ENCODE measurements at regions not wholly inside any gene's neighbourhood (a gene's known extent, or its start where the extent isn't known, plus 50 kb on each side); places are given as distances from the start of the nearest gene placed in this dataset.

- Histone ChIP-seq H3K27me3 (no peaks in the 10 kb centered on the region), H3K4me1 (peaks cover 0 to 10% (median 0%) of the 10 kb centered on the region in 4 donors), H3K27ac (no peak overlapping the region), H3K9me3 (no peaks in the 10 kb centered on the region), H3K36me3 (no peaks in the 10 kb centered on the region), H3K4me3 (no peak overlapping the region)
- 37 to 48% methylated on average over 4 of the region's 4 CpGs for WGBS, 2 donors
- DNase-seq (ENCODE audit: low spot score in 2 of 2) = no peak
- TF ChIP-seq POLR2A (IDR thresholded peaks at IDR 0.05) (no peak), EP300 (IDR thresholded peaks at IDR 0.05) (no peak)
- TF ChIP-seq, protein P1, sequence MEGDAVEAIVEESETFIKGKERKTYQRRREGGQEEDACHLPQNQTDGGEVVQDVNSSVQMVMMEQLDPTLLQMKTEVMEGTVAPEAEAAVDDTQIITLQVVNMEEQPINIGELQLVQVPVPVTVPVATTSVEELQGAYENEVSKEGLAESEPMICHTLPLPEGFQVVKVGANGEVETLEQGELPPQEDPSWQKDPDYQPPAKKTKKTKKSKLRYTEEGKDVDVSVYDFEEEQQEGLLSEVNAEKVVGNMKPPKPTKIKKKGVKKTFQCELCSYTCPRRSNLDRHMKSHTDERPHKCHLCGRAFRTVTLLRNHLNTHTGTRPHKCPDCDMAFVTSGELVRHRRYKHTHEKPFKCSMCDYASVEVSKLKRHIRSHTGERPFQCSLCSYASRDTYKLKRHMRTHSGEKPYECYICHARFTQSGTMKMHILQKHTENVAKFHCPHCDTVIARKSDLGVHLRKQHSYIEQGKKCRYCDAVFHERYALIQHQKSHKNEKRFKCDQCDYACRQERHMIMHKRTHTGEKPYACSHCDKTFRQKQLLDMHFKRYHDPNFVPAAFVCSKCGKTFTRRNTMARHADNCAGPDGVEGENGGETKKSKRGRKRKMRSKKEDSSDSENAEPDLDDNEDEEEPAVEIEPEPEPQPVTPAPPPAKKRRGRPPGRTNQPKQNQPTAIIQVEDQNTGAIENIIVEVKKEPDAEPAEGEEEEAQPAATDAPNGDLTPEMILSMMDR (IDR thresholded peaks at IDR 0.05) = no peak
Observed at GRCh38 chr20:39654171-39654570, 692.0 kb downstream of the DHX35 start.

DNA sequence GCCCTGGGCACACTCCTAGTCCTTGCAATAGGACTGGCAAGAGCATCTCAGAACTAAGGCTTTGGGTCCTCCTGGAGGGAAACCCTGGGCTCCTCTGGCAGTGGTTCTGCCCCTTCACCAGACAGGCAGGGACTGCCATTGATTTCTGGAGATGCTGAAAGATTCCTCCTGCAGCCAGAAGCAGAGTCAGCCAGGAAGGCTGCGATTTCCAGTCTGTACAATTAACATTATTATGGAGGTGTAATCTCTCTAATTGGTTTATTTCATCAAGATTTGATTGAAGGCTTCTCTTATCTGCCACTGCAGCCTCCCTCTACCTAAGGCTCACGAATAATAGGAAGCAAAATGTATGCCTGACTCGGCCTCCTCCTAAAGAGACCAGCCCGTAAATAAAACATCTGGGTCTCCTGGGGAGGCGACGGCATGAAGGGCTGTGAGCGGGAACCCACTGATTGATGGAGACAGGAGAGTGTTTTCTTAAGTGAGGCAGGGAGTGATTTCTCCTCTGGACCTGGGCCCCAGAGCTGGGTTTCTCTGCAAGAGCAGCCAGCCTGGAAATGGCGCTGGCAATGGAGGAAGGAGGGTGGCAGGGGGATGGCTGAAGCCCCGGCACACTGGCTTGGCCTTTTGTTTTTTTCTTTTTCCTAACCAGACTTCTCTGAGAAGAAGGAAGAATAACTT lies 689.6 kb downstream of the DHX35 start:
- TF ChIP-seq, protein P1 (IDR thresholded peaks at IDR 0.05) = no peak
- TF ChIP-seq POLR2A (IDR thresholded peaks at IDR 0.05) (no peak), EP300 (IDR thresholded peaks at IDR 0.05) (no peak)
- Histone ChIP-seq H3K4me1 (peaks cover 0 to 10% (median 0%) of the 10 kb centered on the region in 4 donors), H3K27ac (no peak overlapping the region), H3K27me3 (no peaks in the 10 kb centered on the region), H3K36me3 (no peaks in the 10 kb centered on the region), H3K9me3 (no peaks in the 10 kb centered on the region), H3K4me3 (no peak overlapping the region)
- no peak for DNase-seq (ENCODE audit: low spot score in 2 of 2)
- 79 to 86% methylated on average over 9 of the region's 9 CpGs for WGBS, 2 donors

DNA sequence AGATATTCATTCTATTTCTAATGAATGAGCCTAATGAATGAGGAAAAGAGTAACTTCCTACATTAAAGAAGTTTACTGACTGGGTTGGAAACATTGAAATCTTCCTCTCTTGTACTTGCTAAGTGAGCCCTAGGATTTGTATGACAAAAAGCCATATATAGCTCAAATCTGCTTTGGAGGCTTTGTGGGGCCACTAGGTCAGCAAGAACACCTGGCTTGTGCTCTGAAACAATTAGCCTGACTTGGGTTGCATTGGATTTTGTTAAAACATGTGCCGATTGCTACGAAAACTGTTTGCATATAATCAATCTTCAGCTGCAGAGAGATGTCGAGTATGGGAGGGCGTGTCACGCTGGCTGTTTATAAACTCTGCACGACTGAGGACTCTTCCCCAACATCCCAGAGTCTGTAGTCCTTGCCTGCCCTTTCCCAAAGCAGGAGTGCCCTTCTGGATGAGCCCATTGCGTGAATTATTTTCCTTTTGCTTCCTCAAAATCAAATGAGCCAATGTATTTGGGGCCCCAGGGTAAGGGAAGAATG lies 684.8 kb downstream of the DHX35 start:
- TF ChIP-seq POLR2A (IDR thresholded peaks at IDR 0.05) = no peak
- TF ChIP-seq, protein P1 (IDR thresholded peaks at IDR 0.05) = no peak
- no peak for TF ChIP-seq EP300 (IDR thresholded peaks at IDR 0.05)
- 70 to 85% methylated on average over 7 of the region's 7 CpGs for WGBS, 2 donors
- Histone ChIP-seq H3K4me1 (peaks cover 0 to 12% (median 0%) of the 10 kb centered on the region in 4 donors), H3K27ac (no peak overlapping the region), H3K36me3 (no peaks in the 10 kb centered on the region), H3K27me3 (no peaks in the 10 kb centered on the region), H3K4me3 (no peak overlapping the region), H3K9me3 (no peaks in the 10 kb centered on the region)
- DNase-seq (ENCODE audit: low spot score in 2 of 2) = no peak

DNA sequence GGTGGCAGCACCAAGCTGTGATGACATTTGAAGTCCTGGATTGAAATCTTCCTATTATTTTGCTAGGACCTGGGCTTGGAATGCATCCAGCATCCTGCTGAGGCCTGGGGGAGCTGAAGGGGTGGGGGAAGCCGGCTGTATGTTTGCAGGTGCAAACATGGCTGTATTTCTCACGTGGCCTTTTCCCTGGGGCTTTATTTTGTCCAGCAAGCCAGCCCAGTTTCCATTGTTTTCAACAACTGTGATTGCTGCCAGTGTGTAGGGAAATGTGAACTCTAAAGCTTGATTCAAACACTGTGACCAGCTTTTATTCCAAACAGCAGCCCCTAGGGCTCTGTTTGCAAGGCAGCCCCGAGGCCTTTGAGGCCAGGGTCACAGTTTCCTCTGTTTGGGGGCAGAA lies 683.0 kb downstream of the DHX35 start:
- Histone ChIP-seq H3K4me3 (no peak overlapping the region), H3K9me3 (no peaks in the 10 kb centered on the region), H3K27ac (no peak overlapping the region), H3K36me3 (no peaks in the 10 kb centered on the region), H3K27me3 (no peaks in the 10 kb centered on the region), H3K4me1 (peaks cover 0 to 12% (median 0%) of the 10 kb centered on the region in 4 donors)
- 4 to 6% methylated on average over 3 of the region's 3 CpGs for WGBS, 2 donors
- TF ChIP-seq POLR2A (IDR thresholded peaks at IDR 0.05) = no peak
- TF ChIP-seq EP300 (IDR thresholded peaks at IDR 0.05) = no peak
- TF ChIP-seq, protein P1 (IDR thresholded peaks at IDR 0.05) = no peak
- DNase-seq (ENCODE audit: low spot score in 2 of 2) = no peak

GRCh38 chr20:39643292-39643691 lies 681.1 kb downstream of the DHX35 start:
- Histone ChIP-seq H3K27me3 (no peaks in the 10 kb centered on the region), H3K9me3 (no peaks in the 10 kb centered on the region), H3K4me1 (peaks cover 0 to 12% (median 0%) of the 10 kb centered on the region in 4 donors), H3K27ac (no peak overlapping the region), H3K4me3 (no peak overlapping the region), H3K36me3 (no peaks in the 10 kb centered on the region)
- DNase-seq (ENCODE audit: low spot score in 2 of 2) = no peak
- WGBS, 2 donors = 72 to 82% methylated on average over 1 of the region's 1 CpG
- TF ChIP-seq EP300 (IDR thresholded peaks at IDR 0.05) = no peak

Measured in tibial nerve (tissue), 4 donors.